GM19438 (cell line): ENCODE measurements at regions not wholly inside any gene's neighbourhood (a gene's known extent, or its start where the extent isn't known, plus 50 kb on each side); places are given as distances from the start of the nearest gene placed in this dataset.

Experiments used
- ATAC-seq: cut with Tn5 transposase; IDR thresholded peaks from one replicate; pipeline ENCODE4 v1.9.1; 2021; ENCODE audit warnings: low read depth; ENCODE audit not compliant: unreplicated experiment

DNA sequence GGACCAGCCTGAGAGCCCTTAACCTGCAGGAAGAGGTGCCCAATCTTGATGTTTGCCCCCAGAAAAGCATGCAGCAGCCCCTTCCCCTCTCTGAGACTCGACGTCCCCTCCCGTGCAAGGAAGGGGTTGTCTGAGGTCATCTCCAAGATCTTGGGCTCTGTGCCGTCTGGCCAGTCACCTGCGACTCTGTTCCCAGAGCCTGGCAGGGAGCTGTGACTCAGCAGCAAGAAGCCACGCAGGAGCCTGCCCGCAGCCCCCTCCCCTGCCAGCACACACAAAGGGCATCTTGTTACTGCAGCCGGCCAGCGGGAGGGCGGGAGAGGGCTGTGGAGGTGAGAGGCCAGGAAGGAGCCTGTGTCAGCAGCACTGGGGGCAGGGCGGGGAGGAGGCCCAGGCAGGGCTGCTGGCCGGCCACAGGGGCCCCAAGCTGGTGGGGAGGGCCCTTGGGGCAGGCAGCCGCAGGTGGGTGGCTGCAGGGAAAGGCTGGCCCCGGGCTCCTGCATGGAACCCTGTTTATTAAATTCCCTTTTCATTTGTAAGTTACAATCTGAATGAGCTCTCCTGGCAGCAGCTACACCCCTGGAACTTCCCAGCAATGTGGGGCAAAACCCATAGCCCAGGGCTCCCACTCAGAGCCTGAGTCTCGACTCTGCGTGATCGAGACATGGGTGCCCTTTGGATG lies 103.7 kb upstream of the ZMIZ1 start:
- no peak for ATAC-seq

GRCh38 chr10:78966182-78966787 lies 102.5 kb upstream of the ZMIZ1 start:
- no peak for ATAC-seq

DNA sequence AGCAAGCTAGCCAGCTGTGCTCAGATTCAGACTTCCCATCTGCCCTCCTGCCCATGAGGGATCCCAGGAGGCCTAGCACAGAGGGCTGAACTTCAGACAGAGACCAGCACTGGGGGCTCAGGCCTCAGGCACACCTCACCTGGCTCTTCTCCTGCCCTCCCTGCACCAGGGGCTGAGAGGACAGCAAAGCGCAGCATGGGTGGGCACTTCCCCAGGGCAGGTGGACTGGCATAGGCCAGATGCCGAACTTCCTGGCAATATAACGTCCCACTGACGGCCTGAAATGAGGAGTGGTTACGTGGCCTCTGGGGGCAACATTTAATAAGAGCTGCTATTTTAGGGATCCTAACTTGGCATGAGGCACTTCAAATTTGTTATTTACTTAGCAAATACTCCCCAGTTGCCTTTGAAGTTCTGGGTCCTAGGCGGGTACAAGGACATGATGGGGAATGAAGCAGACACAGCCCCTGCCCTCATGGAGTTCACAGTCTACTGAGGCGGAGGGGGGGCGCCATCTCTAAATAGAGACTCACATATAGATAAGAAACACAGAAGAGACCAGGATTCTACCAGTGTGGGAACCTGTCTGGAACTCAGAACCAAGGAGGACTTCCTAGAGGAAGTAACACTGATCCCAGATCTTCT lies 101.8 kb upstream of the ZMIZ1 start:
- no peak for ATAC-seq

GRCh38 chr10:78968300-78968942 lies 100.3 kb upstream of the ZMIZ1 start:
- no peak for ATAC-seq

- ATAC-seq, result no peak
Observed at GRCh38 chr10:78968943-78969342, 99.8 kb upstream of the ZMIZ1 start.

DNA sequence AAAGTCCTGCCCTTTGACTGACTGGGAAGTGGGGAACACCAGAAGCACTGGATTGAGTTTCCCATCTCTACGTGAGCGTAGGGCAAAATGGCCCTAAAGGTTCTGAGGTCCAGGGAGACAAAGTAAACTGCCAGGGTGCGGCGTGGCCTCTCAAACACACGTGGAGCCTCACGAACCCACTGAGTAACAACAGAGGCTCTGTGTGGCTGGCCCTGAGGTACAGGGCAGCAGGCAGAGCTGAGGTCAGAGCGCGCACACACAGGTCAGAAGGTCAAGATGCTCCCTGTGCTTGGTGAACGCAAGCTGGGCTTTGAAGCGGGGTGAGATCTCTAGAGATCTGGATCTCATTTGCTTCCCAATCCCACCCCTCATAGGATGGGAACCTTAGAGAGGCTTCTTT lies 99.0 kb upstream of the ZMIZ1 start:
- ATAC-seq, result no peak

DNA sequence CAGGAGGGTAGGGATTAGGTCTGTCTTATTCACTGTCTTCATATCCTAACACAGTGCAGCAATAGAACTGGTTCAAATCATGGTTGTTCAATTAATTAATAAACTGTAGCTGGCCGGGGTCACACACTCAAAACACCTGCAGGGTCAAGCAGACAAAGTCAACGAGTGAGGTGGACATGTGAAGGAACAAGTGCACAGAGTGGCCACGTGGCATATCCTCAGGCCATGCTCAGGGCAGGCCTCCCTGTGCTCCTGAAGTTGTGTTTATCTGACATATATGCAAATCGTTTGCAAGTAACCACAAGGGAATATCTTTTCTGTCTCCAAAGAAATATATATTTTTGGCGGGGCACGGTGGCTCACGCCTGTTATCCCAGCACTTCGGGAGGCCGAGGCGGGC lies 98.5 kb upstream of the ZMIZ1 start:
- ATAC-seq, result no peak

GRCh38 chr10:78971094-78971682 lies 97.6 kb upstream of the ZMIZ1 start:
- no peak for ATAC-seq

DNA sequence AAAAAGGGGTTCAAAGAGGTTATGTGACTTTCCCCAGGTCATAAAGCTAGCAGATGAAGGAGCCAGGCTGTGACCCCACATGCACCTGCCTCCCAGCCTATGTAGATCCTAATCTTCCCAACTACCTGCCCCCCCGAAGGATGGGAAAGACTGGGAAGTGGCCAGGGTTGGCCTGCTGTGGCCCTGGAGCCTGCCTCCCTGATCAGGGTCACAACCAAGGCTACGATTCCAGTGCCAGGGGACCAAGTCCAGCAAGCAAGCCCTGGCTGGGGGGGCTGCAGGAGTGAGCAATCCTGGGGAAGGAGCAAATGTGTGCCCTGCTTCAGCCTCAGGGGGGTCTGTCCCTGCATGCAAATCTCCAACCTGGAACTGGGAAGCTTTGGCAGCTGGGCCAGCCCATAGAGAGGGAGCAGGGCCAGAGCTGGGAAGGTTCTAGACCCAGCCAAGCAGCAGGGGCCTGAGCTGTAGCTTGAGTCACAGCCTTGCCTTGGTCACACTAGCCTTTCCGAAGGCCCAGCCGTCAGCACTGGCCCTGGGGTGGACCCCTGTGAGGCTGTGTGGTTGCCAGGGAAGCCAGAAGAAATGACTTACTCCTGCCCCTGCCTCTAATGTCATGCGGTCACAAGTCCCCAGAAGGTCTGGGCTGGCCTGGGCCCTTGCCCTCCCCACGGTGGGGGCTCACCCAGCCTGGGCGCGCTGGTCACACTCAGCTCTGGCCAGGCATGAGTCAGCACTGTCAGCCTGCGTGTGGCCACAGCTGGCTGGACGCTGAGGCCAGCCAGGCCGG lies 96.4 kb upstream of the ZMIZ1 start:
- no peak for ATAC-seq

GRCh38 chr10:78972947-78973900 lies 95.5 kb upstream of the ZMIZ1 start:
- ATAC-seq, result peak; percentile 85

- ATAC-seq, result peak; percentile 48
Observed at GRCh38 chr10:78973901-78974616, 94.7 kb upstream of the ZMIZ1 start.

- no peak for ATAC-seq
Observed at GRCh38 chr10:78974617-78975317, 94.0 kb upstream of the ZMIZ1 start.

DNA sequence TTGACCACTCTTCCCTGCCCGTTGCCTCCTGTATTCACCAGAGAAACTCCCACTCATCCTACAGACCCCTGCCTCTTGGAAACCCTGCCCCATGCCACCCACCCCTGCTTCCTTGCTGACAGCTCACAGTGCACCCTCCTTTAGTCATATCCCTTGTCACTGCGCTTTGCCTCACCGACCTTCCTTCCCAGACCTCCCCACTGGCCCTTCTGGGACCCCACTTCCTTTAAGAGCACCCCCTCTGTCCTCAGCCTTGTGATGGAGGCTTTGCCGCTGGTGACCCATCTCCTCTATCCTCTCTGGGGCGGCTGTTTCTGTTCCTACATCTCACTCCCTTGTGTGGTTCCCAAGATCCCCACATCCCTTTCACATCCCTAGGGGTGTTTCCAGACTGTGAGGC lies 92.8 kb upstream of the ZMIZ1 start:
- no peak for ATAC-seq

GRCh38 chr10:78976825-78977755 lies 91.7 kb upstream of the ZMIZ1 start:
- ATAC-seq, result no peak

GRCh38 chr10:78979938-78980337 lies 88.8 kb upstream of the ZMIZ1 start:
- ATAC-seq, result no peak

DNA sequence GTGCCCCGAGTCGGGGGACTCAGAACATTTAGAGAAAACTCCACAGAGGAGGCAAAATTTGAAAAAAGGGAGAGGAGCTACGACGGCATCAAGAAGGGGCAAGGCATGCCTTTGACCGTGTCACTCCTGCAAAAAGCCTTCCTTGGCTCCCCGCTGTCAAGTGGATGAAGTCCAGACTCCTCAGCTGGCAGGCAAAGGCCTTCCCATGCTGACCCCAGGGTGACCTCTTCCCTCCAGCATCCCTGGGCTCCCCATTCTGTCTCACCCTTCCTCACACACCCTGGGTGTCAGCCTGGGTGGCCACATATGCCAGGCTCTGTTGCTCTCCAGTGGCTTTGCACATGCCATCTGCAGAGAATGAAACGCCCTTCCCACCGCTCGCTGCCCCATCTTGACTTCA lies 88.4 kb upstream of the ZMIZ1 start:
- ATAC-seq, result no peak

- no peak for ATAC-seq
Observed at GRCh38 chr10:78980815-78981214, 88.0 kb upstream of the ZMIZ1 start.
